ENCODE measurements at regions not wholly inside any gene's neighbourhood (a gene's known extent, or its start where the extent isn't known, plus 50 kb on each side); places are given as distances from the start of the nearest gene placed in this dataset.

DNA sequence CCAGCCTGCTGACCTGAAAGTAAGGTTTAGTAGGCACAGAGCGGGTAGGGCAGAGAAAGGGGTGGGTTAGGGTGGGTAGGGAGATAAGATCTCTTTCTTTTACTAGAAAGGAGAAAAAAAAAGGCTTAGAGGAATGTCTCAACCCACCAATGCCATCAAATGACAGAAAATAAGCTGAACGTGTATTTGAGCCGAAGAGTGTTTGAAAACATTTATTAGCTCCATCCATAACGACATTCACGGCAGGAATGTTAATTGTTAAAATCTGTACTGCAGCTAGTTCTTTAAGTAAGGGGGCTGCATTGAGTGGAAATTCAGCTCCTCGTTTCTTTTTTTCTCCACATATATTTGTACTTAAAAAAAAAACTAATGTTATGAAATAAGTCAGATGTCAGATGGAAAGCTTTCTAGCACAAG lies 63.7 kb upstream of the ARID5B start:
- Histone ChIP-seq H2AFZ (ENCODE audit: control insufficient read depth, low read length) (no peak overlapping the region), H3K9me1 (ENCODE audit: control insufficient read depth, extremely low read depth, insufficient read depth, low read length) (no peaks in the 10 kb centered on the region), H3K9ac (ENCODE audit: control insufficient read depth, extremely low read depth, insufficient read depth, low read length) (no peak overlapping the region), H3K79me2 (ENCODE audit: control insufficient read depth, insufficient read depth, low read length) (no peaks in the 10 kb centered on the region), H3K4me1 (ENCODE audit: control insufficient read depth, extremely low read depth, insufficient read depth, low read length) (peaks cover 32% of the 10 kb centered on the region), H3K4me3 (ENCODE audit: control insufficient read depth in 2 of 3, extremely low read depth in 1 of 3, insufficient read depth in 2 of 3, low read depth in 1 of 3, low read length in 3 of 3) (no peak overlapping the region), H3K27ac (ENCODE audit: control insufficient read depth, insufficient read depth, low read length) (no peak overlapping the region), H3K4me2 (ENCODE audit: control insufficient read depth, extremely low read depth, insufficient read depth, low read depth, low read length) (no peak overlapping the region), H3K9me3 (ENCODE audit: control insufficient read depth, low read depth, low read length) (no peaks in the 10 kb centered on the region), H3K27me3 (ENCODE audit: control insufficient read depth, extremely low read depth, insufficient read depth, low read length) (no peaks in the 10 kb centered on the region), H4K20me1 (ENCODE audit: control insufficient read depth, extremely low read depth, insufficient read depth, low read length) (no peaks in the 10 kb centered on the region), H3K36me3 (ENCODE audit: control insufficient read depth in 2 of 2, extremely low read depth in 1 of 2, insufficient read depth in 2 of 2, low read length in 2 of 2) (no peaks in the 10 kb centered on the region)
- dilution Hi-C loops (cut with MboI; ENCODE audit: extremely low pct_ligation_motif_present, low sequenced_read_pairs): no loop called here
- FAIRE-seq (no peak), DNase-seq (ENCODE audit: low read depth, low spot score) (no peak)
- no peak for TF ChIP-seq EZH2 (IDR thresholded peaks at IDR 0.05; ENCODE audit: low read length)
- no peak for TF ChIP-seq CTCF (optimal IDR thresholded peaks at IDR 0.05 in 1 of 3, IDR thresholded peaks at IDR 0.05 in 1 of 3, conservative IDR thresholded peaks at IDR 0.05 in 1 of 3; ENCODE audit: extremely low read depth in 1 of 3, insufficient read depth in 2 of 3, low read length in 3 of 3)

DNA sequence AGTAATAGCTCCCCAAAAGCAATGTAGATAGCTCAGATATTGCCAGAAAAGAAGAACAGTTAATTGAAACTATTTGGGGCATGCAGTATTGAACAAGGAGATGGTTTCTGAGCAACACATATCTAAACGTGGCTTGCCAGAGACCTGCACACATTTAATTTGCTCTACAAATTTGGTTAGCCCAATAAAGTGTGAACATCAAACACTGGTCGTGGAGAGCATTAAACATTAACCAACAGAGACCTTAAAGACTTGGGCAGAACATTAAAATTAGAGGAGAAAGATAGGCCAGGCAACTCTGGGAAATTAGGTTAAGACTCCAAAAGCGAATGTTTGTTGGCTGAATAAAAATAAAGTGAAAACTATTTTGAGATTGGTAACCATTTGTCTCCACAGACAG lies 61.6 kb upstream of the ARID5B start:
- DNase-seq (ENCODE audit: low read depth, low spot score) (no peak), FAIRE-seq (no peak)
- H3K36me3 ChIP-seq (ENCODE audit: control insufficient read depth in 2 of 2, extremely low read depth in 1 of 2, insufficient read depth in 2 of 2, low read length in 2 of 2): no peaks in the 10 kb centered on the region
- H3K9me3 ChIP-seq (ENCODE audit: control insufficient read depth, low read depth, low read length): no peaks in the 10 kb centered on the region
- H3K79me2 ChIP-seq (ENCODE audit: control insufficient read depth, insufficient read depth, low read length): no peaks in the 10 kb centered on the region
- H3K4me3 ChIP-seq (ENCODE audit: control insufficient read depth in 2 of 3, extremely low read depth in 1 of 3, insufficient read depth in 2 of 3, low read depth in 1 of 3, low read length in 3 of 3): no peak overlapping the region
- no peaks in the 10 kb centered on the region for H3K9me1 ChIP-seq (ENCODE audit: control insufficient read depth, extremely low read depth, insufficient read depth, low read length)
- no peak overlapping the region for H3K27ac ChIP-seq (ENCODE audit: control insufficient read depth, insufficient read depth, low read length)
- TF ChIP-seq EZH2 (IDR thresholded peaks at IDR 0.05; ENCODE audit: low read length) (no peak), CTCF (optimal IDR thresholded peaks at IDR 0.05 in 1 of 3, IDR thresholded peaks at IDR 0.05 in 1 of 3, conservative IDR thresholded peaks at IDR 0.05 in 1 of 3; ENCODE audit: extremely low read depth in 1 of 3, insufficient read depth in 2 of 3, low read length in 3 of 3) (no peak)
- peaks cover 38% of the 10 kb centered on the region for H3K4me1 ChIP-seq (ENCODE audit: control insufficient read depth, extremely low read depth, insufficient read depth, low read length)
- no peak overlapping the region for H2AFZ ChIP-seq (ENCODE audit: control insufficient read depth, low read length)
- no peak overlapping the region for H3K9ac ChIP-seq (ENCODE audit: control insufficient read depth, extremely low read depth, insufficient read depth, low read length)
- H3K4me2 ChIP-seq (ENCODE audit: control insufficient read depth, extremely low read depth, insufficient read depth, low read depth, low read length): no peak overlapping the region
- dilution Hi-C loops (cut with MboI; ENCODE audit: extremely low pct_ligation_motif_present, low sequenced_read_pairs): no loop called here
- H4K20me1 ChIP-seq (ENCODE audit: control insufficient read depth, extremely low read depth, insufficient read depth, low read length): no peaks in the 10 kb centered on the region
- H3K27me3 ChIP-seq (ENCODE audit: control insufficient read depth, extremely low read depth, insufficient read depth, low read length): no peaks in the 10 kb centered on the region
